HCT116 (cell line): ENCODE measurements at regions not wholly inside any gene's neighbourhood (a gene's known extent, or its start where the extent isn't known, plus 50 kb on each side); places are given as distances from the start of the nearest gene placed in this dataset.

Experiments used
- ATAC-seq: fragments of 200-7000 bp; cut with Tn5 transposase; 2 replicates; pipeline ENCODE4 v1.9.1; 2020; ENCODE audit warnings: mild to moderate bottlenecking, moderate library complexity
- BruUV-seq: library from RNA; stranded (reverse); fragments of 400-500 nt; replicated peaks from 2 replicates; lab custom pipeline; 2021; lab: Mats Ljungman, UMichigan
- CTCF ChIA-PET: fragments of 300-600 bp; sonication (Branson Sonifier 250); formaldehyde crosslinking; loops from one replicate; lab custom pipeline; 2021; ENCODE audit warnings: antibody characterized with exemption; lab: Charles Lee
- POLR2A ChIA-PET: fragments of 300-600, 350-600 bp; sonication (Branson Sonifier 250); formaldehyde crosslinking; loops from one replicate; lab custom pipeline; 2021; ENCODE audit warnings: antibody characterized with exemption; lab: Charles Lee
- RAD21 ChIA-PET, 2 experiments: fragments of 300-600 bp; sonication (Branson Sonifier 250); formaldehyde crosslinking; loops; one replicate each; lab custom pipeline; 2023; ENCODE audit warnings: low total read pairs in 2 of 2; ENCODE audit not compliant: uncharacterized antibody in 2 of 2, unreplicated experiment in 2 of 2, low non-redundant PET in 1 of 2; lab: Charles Lee
- DNase-seq: peaks from one replicate; pipeline ENCODE4 v3.0.0-alpha.2; 2010; ENCODE audit warnings: low read depth, low spot score
- H2AFZ ChIP-seq: fragments of 200-600 bp; shearing (Covaris generic), sonication (generic); 2 replicates; pipeline ENCODE4 v1.6.1; 2017; ENCODE audit warnings: low read depth, mixed run types, mixed read lengths, antibody characterized with exemption, low read length; ENCODE audit not compliant: poor library complexity, severe bottlenecking
- H3K27ac ChIP-seq: 2 replicates; pipeline ENCODE4 v1.5.1; 2012; ENCODE audit warnings: low read depth, low read length
- H3K27me3 ChIP-seq: fragments of 200-600 bp; sonication (generic); 2 replicates; pipeline ENCODE4 v1.6.1; 2016; ENCODE audit warnings: mixed run types, low read length, mixed read lengths; ENCODE audit not compliant: insufficient read depth
- H3K36me3 ChIP-seq, 2 experiments: fragments of 200-500 bp in 1 of 2; fragments of 200-600 bp in 1 of 2; sonication (Bioruptor generic) in 1 of 2; sonication (generic) in 1 of 2; 2 replicates each; pipeline versions ENCODE4 v1.5.1 to v1.6.1; 2014 to 2016; ENCODE audit warnings: low read length in 2 of 2, inconsistent platforms in 1 of 2, mixed read lengths in 1 of 2, mixed run types in 1 of 2; ENCODE audit not compliant: insufficient read depth in 2 of 2, control insufficient read depth in 1 of 2
- H3K4me1 ChIP-seq, 2 experiments: fragments of 200-600 bp in 1 of 2; sonication (generic) in 1 of 2; 2 replicates each; pipeline versions ENCODE4 v1.5.1 to v1.6.1; 2012 to 2017; ENCODE audit warnings: low read length in 2 of 2, inconsistent platforms in 1 of 2, mild to moderate bottlenecking in 1 of 2, mixed read lengths in 1 of 2, mixed run types in 1 of 2, moderate library complexity in 1 of 2; ENCODE audit not compliant: insufficient read depth in 2 of 2, control insufficient read depth in 1 of 2
- H3K4me2 ChIP-seq: fragments of 200-600 bp; sonication (generic); 2 replicates; pipeline ENCODE4 v1.6.1; 2017; ENCODE audit warnings: mixed run types, low read length, mixed read lengths
- H3K4me3 ChIP-seq, 2 experiments: fragments of 200-600 bp in 1 of 2; sonication (generic) in 1 of 2; replicated peaks in 1 of 2; 2 replicates each; pipeline ENCODE4 v1.5.1; 2011 to 2016; ENCODE audit warnings: low read length in 2 of 2, control low read depth in 1 of 2, low read depth in 1 of 2, mild to moderate bottlenecking in 1 of 2, mixed read lengths in 1 of 2, mixed run types in 1 of 2
- H3K79me2 ChIP-seq: fragments of 200-600 bp; sonication (generic); 2 replicates; pipeline ENCODE4 v1.6.1; 2017; ENCODE audit warnings: mild to moderate bottlenecking, mixed run types, low read length, moderate library complexity, mixed read lengths; ENCODE audit not compliant: insufficient read depth
- H3K9ac ChIP-seq: fragments of 200-600 bp; sonication (generic); 2 replicates; pipeline ENCODE4 v1.6.1; 2016; ENCODE audit warnings: low read length, mixed read lengths
- H3K9me2 ChIP-seq: fragments of 200-600 bp; sonication (generic), shearing (Covaris generic); 2 replicates; pipeline ENCODE4 v1.6.1; 2017; ENCODE audit warnings: mixed run types, mild to moderate bottlenecking, moderate library complexity; ENCODE audit not compliant: insufficient read depth
- H3K9me3 ChIP-seq, 2 experiments: fragments of 200-500 bp in 1 of 2; fragments of 200-600 bp in 1 of 2; sonication (Bioruptor generic) in 1 of 2; sonication (generic) in 1 of 2; 2 replicates each; pipeline ENCODE4 v1.6.1; 2014 to 2017; ENCODE audit warnings: low read length in 2 of 2, mixed read lengths in 2 of 2, inconsistent platforms in 1 of 2, low read depth in 1 of 2, mild to moderate bottlenecking in 1 of 2, mixed run types in 1 of 2, moderate library complexity in 1 of 2; ENCODE audit not compliant: control insufficient read depth in 1 of 2, insufficient read depth in 1 of 2
- H4K20me1 ChIP-seq: fragments of 200-600 bp; sonication (generic), shearing (Covaris generic); 2 replicates; pipeline ENCODE4 v1.6.1; 2017; ENCODE audit warnings: mixed run types, mild to moderate bottlenecking, moderate library complexity; ENCODE audit not compliant: insufficient read depth
- CBX3 ChIP-seq: IDR thresholded peaks from 2 replicates; pipeline ENCODE4 v1.6.1; 2012; ENCODE audit warnings: low read depth
- CEBPB ChIP-seq: IDR thresholded peaks from 2 replicates; pipeline ENCODE4 v1.6.1; 2012; ENCODE audit warnings: low read depth
- EGR1 ChIP-seq: IDR thresholded peaks from 2 replicates; pipeline ENCODE4 v1.6.1; 2012; ENCODE audit warnings: low read depth
- EZH2phosphoT487 ChIP-seq: fragments of 200-600 bp; IDR thresholded peaks from 2 replicates; pipeline ENCODE4 v1.6.1; 2018; ENCODE audit warnings: antibody characterized with exemption, borderline replicate concordance
- FOSL1 ChIP-seq: IDR thresholded peaks from 2 replicates; pipeline ENCODE4 v1.6.1; 2012; ENCODE audit warnings: low read depth
- POLR2A ChIP-seq: IDR thresholded peaks from 2 replicates; pipeline ENCODE4 v1.7.0; 2011; ENCODE audit warnings: borderline replicate concordance; ENCODE audit not compliant: insufficient read depth, insufficient read length; ENCODE audit errors: extremely low read depth
- RAD21 ChIP-seq: IDR thresholded peaks from 2 replicates; pipeline ENCODE4 v1.6.1; 2012; ENCODE audit warnings: low read depth, mild to moderate bottlenecking
- SIN3A ChIP-seq: IDR thresholded peaks from 2 replicates; pipeline ENCODE4 v1.6.1; 2012; ENCODE audit warnings: low read depth
- SP1 ChIP-seq: IDR thresholded peaks from 2 replicates; pipeline ENCODE4 v1.6.1; 2012; ENCODE audit warnings: low read depth
- SRF ChIP-seq: IDR thresholded peaks from 2 replicates; pipeline ENCODE4 v1.6.1; 2012; ENCODE audit warnings: low read depth
- TCF7L2 ChIP-seq: IDR thresholded peaks from 2 replicates; pipeline ENCODE4 v1.7.0; 2011; ENCODE audit warnings: borderline replicate concordance, inconsistent platforms; ENCODE audit not compliant: insufficient read depth, insufficient read length; ENCODE audit errors: extremely low read depth
- ZNF274 ChIP-seq: fragments of 200-500 bp; sonication (Bioruptor generic); IDR thresholded peaks from 2 replicates; pipeline ENCODE4 v1.6.1; 2014; ENCODE audit warnings: mild to moderate bottlenecking, low read depth, low read length, inconsistent platforms
- intact Hi-C: fragments of 100-400 bp; cut with micrococcal nuclease; formaldehyde crosslinking; loops from 2 replicates; pipeline ENCODE4 v1.10.0; 2022
- TF ChIP-seq, protein P1 (sequence below): IDR thresholded peaks from 2 replicates; pipeline ENCODE4 v1.6.1; 2011; ENCODE audit warnings: mild to moderate bottlenecking, low read length, moderate library complexity; ENCODE audit not compliant: insufficient replicate concordance; ENCODE audit errors: extremely low read depth
- TF ChIP-seq, protein P2 (sequence below): IDR thresholded peaks from 2 replicates; pipeline ENCODE4 v1.6.1; 2012; ENCODE audit warnings: low read depth

DNA sequence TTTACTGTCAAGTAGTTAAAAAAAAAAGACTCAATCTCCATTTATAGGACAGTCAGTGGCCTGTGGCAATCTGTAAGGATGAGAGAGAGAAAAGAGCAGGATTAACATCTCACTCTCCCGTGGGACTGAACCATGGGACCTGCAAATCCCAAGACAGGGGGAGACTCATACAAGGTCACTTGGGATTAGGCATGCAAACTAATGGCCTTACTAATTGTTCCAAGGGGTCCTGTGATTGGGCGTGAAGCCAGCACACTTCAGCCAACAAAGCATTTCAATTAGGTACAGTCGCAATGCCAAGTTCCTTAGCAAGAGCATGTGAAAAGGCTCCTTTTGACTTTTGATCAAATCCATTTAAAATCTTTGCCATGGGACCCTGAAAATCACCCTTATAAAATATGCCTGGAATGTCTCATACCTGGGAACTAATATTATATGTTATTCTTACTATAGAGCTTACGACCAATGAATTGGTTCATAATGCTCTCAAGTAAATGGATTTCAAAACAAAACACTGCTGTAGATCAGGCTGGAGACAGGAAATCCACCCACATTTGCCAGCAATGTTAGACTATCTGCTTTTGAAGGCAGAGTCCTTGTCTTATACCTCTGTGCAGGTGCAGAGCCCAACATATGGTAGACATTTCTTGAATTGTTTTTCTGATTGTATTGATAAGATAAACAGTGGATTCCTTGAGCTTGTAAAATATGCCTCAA is 412.5 kb downstream of the GJA1 start:
- no peak overlapping the region for H3K4me3 ChIP-seq
- ChIA-PET RAD21 (no interaction called here), CTCF (interaction anchor here (2.3 to 2.5 kb wide), 2 partner anchors 10 to 417 kb away, joined by 9 to 25 read pairs; no protein-coding TSS in a partner anchor), POLR2A (no interaction called here)
- no peaks in the 10 kb centered on the region for H3K27me3 ChIP-seq
- no peaks in the 10 kb centered on the region for H3K4me1 ChIP-seq
- TF ChIP-seq CEBPB (no peak), CBX3 (no peak), SIN3A (no peak), TCF7L2 (no peak), SP1 (no peak), SRF (no peak), RAD21 (no peak), FOSL1 (no peak), EZH2phosphoT487 (no peak), EGR1 (no peak), ZNF274 (no peak), POLR2A (no peak)
- TF ChIP-seq, protein P1, sequence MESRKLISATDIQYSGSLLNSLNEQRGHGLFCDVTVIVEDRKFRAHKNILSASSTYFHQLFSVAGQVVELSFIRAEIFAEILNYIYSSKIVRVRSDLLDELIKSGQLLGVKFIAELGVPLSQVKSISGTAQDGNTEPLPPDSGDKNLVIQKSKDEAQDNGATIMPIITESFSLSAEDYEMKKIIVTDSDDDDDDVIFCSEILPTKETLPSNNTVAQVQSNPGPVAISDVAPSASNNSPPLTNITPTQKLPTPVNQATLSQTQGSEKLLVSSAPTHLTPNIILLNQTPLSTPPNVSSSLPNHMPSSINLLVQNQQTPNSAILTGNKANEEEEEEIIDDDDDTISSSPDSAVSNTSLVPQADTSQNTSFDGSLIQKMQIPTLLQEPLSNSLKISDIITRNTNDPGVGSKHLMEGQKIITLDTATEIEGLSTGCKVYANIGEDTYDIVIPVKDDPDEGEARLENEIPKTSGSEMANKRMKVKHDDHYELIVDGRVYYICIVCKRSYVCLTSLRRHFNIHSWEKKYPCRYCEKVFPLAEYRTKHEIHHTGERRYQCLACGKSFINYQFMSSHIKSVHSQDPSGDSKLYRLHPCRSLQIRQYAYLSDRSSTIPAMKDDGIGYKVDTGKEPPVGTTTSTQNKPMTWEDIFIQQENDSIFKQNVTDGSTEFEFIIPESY, result no peak
- TF ChIP-seq, protein P2, sequence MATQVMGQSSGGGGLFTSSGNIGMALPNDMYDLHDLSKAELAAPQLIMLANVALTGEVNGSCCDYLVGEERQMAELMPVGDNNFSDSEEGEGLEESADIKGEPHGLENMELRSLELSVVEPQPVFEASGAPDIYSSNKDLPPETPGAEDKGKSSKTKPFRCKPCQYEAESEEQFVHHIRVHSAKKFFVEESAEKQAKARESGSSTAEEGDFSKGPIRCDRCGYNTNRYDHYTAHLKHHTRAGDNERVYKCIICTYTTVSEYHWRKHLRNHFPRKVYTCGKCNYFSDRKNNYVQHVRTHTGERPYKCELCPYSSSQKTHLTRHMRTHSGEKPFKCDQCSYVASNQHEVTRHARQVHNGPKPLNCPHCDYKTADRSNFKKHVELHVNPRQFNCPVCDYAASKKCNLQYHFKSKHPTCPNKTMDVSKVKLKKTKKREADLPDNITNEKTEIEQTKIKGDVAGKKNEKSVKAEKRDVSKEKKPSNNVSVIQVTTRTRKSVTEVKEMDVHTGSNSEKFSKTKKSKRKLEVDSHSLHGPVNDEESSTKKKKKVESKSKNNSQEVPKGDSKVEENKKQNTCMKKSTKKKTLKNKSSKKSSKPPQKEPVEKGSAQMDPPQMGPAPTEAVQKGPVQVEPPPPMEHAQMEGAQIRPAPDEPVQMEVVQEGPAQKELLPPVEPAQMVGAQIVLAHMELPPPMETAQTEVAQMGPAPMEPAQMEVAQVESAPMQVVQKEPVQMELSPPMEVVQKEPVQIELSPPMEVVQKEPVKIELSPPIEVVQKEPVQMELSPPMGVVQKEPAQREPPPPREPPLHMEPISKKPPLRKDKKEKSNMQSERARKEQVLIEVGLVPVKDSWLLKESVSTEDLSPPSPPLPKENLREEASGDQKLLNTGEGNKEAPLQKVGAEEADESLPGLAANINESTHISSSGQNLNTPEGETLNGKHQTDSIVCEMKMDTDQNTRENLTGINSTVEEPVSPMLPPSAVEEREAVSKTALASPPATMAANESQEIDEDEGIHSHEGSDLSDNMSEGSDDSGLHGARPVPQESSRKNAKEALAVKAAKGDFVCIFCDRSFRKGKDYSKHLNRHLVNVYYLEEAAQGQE, result no peak
- no peaks in the 10 kb centered on the region for H3K9me2 ChIP-seq
- H3K36me3 ChIP-seq, result no peaks in the 10 kb centered on the region
- DNase-seq, result no peak
- no peak overlapping the region for H3K9ac ChIP-seq
- H4K20me1 ChIP-seq, result no peaks in the 10 kb centered on the region
- no peak overlapping the region for H3K27ac ChIP-seq
- H3K9me3 ChIP-seq, result no peaks in the 10 kb centered on the region
- intact Hi-C loops, result loop anchor here (5.0 kb wide), 2 partner anchors 334 to 791 kb away; no protein-coding TSS in a partner anchor
- H2AFZ ChIP-seq, result no peak overlapping the region
- no peak for ATAC-seq
- BruUV-seq, result no TSS peak
- H3K4me2 ChIP-seq, result no peak overlapping the region
- no peaks in the 10 kb centered on the region for H3K79me2 ChIP-seq
